Left ventricle myocardium superior (tissue), 1 donor: ENCODE measurements at regions not wholly inside any gene's neighbourhood (a gene's known extent, or its start where the extent isn't known, plus 50 kb on each side); places are given as distances from the start of the nearest gene placed in this dataset.

Source experiments
- ATAC-seq: fragments of 200-7000 bp; cut with Tn5 transposase; one replicate; pipeline ENCODE4 v1.9.1; 2020; ENCODE audit warnings: mild to moderate bottlenecking, moderate library complexity
- DNase-seq: peaks from one replicate; pipeline ENCODE4 v3.0.0-alpha.2; 2020
- intact Hi-C: fragments of 100-400 bp; cut with micrococcal nuclease; formaldehyde crosslinking; loops from one replicate; pipeline ENCODE4 v1.11.0; 2022
- donor health status: DM: no; HTN: yes; CAD: no; lungs with severe emphysema.

DNA sequence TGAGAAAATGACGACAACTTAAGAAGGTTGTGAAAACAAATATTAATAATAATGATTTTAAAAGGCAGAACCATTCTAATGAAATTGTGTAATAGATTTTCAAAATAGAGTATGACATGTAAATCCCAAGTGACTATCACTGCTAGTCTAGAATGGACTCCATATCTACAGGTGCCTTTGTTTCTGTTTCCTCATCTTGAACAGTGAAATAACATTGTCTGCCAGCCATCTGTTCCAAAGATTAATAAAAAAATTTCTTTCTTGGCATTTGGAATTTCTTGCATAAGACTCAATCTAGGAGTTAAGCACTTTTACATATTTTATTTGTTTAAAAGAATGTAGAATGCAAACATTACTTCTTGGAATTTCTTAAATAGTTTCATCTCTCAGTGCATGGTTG is 520.1 kb upstream of the ARGLU1 start:
- ATAC-seq (no peak), DNase-seq (no peak)
- intact Hi-C loops = no loop called here

DNA sequence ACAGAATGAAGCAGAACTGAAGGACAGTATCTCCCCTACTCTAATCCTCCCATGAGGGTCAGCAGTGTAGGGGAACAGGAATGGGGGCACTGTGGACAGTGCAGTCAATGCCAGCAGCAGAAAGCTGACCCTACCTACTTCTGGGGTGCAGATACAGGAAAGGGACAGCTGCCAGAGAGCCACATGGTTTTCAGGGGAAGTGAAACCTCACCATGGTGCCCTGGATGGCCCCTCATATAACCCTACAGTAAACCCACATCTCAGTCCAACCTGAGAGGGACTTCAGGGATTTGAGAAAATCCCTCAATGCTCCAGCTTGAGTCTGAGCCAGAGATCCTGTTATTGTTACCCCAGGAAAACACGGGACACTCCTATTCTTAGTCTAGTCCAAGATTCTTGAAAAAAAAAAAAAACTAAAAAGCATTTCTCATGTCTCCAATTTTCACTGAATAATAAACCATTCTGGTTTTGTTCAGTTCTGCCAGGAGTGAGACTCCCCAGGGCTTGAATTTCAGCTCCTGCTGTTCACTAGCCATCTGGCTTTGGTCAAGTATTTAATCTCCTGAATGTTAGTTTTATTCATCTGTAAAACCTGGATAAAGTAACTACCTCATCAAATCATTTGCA is 511.6 kb upstream of the ARGLU1 start:
- DNase-seq = no peak
- intact Hi-C loops = no loop called here
- ATAC-seq = peak; percentile 58

DNA sequence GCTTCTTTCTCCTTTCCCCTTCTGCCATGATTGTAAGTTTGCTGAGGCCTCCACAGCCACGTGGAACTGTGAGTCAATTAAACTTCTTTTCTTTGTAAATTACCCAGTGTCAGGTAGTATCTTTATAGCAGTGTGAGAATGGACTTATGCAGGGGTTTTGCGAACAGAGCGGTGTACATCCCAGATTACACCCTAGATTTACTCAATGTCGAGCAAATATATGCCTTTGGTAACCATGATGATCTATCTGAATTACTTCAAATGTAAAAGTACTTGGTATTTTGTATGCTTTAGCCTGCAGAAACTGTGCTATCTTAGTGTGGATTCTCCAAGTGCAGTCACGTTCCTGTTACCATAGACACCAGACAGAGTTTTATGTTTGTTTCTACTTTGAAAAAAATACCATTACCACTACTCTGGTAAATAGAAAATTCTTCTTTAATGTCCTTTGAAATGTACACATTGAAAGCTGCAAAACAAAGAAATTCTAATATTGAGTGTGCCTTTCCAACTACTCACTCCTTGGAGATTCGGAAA is 510.4 kb upstream of the ARGLU1 start:
- ATAC-seq (no peak), DNase-seq (no peak)
- intact Hi-C loops = no loop called here

DNA sequence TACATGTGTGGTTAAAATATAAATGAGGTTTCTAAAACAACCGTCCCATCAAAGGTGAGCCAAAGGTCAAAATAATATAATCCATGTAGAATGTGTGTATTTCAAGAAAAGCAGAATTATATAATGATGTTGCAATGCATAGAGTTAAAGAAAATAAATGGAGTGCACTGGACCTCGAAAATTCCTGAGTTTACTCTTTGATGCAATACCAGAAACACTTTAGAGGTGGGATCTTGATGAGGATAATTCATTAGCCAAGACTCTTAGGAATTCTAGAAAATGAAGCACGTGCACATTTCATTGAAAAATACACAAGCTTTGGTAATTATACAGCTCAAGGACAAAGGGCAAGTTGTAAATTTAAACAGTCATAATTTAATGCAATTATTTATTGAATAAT is 508.9 kb upstream of the ARGLU1 start:
- intact Hi-C loops = no loop called here
- ATAC-seq (no peak), DNase-seq (no peak)

DNA sequence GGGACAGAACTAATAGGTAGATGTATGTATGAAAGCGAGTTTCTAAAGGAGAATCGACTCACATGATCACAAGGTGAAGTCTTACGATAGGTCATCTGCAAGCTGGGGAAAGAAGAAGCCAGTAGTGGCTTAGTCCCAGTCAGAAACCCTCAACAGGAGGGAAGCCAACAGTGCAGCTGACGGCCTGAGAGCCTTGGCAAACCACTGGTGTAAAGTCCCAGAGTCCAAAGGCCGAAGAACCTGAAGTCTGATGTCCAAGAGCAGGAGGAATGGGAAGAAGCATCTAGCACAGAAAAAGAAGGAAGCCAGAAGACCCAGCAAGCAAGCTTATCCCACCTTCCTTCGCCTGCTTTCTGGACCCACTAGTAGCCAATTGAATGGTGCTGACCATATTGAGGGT is 507.6 kb upstream of the ARGLU1 start:
- intact Hi-C loops = no loop called here
- ATAC-seq (no peak), DNase-seq (no peak)

DNA sequence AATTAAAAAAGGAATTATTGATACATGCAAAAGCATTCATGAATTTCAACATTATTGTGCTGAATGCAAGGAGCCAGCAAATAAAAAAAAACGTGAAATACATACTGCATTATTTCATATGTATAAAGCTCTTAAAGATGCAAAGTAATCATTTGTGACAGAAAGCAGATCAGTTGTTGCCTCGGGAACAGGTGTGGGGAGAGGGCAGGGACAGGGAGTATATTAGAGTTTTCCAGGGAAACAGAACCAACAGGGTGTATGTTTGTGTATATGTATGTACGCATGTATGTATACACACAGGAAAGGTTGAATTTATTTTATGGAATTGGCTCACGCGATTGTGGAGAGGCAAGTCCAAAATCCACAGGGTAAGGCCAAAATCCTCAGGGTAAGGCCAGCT is 502.9 kb upstream of the ARGLU1 start:
- intact Hi-C loops = no loop called here
- no peak for DNase-seq
- no peak for ATAC-seq

DNA sequence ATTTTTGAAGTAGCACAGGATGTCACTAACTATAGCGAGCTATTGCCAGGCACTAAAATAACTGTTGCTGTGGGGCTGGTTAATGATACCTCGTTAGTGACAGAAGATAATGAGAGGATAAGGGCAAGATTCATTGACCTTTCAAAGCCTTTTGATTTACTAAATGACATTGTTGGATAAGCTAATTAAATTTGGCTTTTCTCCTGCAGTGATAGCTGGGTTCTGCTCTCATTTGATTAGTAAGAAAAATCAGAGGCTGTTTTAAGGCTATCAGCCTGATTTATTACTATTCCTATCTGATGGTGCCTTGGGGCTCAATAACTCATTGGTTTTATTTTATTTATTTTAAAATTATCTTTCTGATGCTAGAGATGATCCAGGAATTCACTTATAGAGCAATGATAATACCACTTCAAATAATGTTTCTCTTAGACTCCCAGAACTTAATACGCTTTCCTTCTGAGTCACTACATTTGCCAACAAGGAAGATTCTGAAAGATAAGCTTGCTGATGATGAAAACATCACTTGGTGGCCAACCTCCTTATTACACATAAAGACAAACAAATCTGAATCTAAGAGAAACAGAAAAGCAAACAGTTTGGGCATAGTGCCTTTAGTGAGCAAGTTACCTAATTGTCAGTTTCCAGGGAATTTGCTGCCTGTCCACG is 501.3 kb upstream of the ARGLU1 start:
- intact Hi-C loops = no loop called here
- DNase-seq (no peak), ATAC-seq (no peak)

DNA sequence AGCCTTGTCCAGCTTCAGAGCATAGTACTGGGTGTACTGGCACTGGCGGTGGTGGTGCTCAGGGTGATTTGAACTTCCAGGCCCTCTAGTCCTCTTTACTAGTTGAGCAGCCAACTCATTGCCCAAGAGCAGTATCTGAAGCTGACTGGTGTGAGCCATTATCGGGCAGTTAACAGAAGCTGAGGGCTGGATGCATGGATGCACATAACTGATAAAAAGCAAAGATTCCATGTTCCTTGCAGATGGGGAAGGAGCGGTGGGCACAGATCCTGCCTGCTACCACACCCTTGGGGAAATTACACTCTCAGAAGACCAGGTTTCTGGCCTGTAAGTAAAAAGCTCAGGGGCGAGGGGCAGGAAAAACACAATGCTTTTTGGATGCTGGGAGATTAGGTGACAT is 499.4 kb upstream of the ARGLU1 start:
- ATAC-seq (no peak), DNase-seq (no peak)
- intact Hi-C loops = no loop called here

DNA sequence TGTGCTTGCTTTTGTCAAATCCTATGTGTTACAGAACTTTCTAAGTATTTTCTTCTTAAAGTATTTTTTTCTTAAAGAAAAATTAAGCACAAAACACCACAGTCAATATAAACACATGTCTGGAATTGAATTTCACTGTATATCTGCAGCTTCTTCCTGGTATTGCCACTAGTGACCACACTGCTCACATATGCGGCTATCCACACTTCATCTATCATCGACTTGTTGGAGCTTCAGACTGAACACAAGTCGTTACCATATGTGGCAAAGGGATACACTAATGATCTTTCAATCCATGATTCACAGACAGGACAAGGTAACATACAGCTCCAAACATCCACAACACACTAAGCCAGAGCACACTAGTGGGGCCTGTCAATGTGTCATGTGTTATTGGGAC is 498.4 kb upstream of the ARGLU1 start:
- intact Hi-C loops = no loop called here
- no peak for ATAC-seq
- DNase-seq = no peak

DNA sequence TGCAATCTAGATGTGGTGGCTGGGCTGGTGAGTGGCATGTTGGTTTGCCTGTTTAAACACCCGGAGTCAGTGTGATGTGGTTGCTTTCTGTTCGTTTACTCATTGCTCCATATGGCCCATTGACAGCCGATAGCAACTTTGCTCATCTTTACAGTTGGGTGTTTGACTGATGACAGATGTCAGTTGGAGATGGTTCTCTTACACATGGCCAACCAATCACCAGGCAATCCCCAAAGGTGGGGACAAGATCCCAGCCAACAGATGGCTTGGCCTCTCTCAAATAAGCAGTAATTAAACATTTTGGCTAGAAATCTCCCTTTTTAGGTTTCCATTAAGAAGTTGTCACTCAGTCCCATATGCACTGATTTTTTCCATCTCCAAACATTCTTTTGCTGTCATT is 497.1 kb upstream of the ARGLU1 start:
- DNase-seq (no peak), ATAC-seq (no peak)
- intact Hi-C loops = no loop called here

DNA sequence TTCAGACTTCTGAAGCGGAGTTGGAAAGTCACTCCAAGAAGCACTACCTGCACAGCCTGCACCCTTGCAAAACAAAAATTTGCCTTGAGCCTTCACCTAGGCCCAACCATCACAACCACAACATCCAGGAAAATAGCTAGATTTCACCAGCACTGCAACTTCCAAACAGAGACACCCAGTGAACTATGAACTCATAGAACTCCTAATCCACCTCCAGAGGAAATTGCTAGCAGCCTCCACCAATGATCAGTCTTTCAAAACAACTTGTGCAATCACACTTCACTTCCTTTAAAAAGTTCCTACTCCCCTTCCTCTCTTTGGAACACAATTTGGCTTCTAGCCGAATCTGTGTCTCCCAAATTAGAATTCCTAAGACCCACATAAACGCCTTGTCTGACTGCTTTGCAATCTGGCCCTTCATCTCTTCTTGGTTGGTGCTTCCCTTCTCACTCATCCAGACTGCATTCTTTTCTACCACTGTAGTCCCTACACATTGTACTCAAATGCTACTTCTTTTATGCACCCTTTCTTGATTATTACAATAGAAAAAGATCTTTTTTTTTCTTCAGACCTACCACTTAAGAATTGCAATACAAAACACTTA is 489.2 kb upstream of the ARGLU1 start:
- no peak for DNase-seq
- intact Hi-C loops = no loop called here
- no peak for ATAC-seq

DNA sequence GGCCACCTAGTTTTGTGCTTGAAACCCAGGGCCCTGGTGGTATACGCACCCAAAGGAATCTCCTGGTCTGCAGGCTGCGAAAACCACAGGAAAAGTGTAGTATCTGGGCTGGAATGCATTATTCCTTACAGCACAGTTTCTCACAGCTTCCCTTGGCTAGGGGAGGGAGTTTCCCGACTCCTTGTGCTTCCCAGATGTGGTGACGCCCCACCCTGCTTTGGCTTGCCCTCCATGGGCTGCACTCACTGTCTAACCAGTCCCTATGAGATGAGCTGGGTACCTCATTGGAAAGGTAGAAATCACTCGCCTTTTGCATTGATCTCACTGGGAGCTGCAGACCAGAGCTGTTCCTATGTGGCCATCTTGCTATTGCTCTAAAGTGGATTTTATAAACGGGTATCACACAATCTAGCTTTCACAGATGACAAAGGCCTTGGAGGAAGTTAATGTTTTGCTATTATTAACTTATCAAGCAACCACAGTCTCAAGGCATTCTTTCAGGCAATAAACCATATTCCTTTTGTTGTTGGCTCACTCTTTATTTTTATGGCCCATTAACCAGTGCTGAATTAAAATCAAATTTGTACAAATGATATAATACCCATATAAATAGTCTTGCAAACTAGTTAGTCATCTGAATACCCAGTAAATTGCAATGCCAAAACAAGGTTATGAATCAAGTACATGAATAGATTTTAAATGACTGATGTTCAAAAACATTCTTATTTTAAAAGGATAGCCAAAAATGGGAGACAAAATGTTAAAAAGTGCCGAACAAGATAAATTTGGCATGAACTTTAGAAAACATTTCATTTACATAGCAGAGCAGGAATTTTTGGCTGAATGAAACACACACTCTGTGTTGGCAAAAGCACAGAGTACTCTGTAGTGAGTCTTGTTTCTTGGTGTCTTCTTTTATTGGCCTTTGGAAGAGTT is 475.4 kb upstream of the ARGLU1 start:
- intact Hi-C loops = no loop called here
- peak; percentile 23 for DNase-seq
- ATAC-seq = peak; percentile 56

DNA sequence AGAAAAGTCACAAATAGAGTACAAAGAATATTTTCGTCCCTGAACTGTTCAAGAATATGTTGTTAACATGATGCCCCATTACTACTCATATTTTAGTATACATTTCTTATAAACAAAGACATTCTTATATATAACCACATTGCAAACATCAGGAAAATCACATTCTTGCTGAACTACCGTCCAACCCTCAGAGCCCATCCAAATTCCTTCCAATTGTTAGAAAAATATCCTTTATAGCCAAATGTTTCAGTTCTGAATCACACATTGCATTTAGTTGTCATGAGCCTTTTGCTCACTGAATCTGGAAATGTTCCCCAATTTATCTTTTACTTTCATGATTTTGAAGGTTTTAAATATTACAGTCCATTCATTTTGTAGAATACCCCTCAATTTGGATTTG is 467.8 kb upstream of the ARGLU1 start:
- intact Hi-C loops = no loop called here
- ATAC-seq (no peak), DNase-seq (no peak)

DNA sequence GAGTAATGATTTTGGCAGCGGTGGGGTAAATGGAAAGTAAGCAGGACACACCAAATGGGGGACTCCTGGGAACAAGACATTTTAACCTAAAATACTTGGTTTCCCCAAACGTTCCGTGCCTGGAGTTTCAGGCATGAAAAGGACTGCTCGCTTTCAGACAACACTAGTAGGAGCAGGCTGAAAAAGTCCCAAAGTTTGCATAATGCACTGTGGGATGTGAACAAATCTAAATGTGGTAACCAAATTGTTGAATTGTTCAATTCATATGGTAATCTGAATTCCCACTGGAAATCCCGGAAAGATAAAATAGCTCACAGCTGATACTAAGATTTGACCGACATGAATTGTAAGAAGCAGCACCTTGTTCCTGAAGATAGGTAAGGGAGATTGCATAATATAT is 467.2 kb upstream of the ARGLU1 start:
- no peak for ATAC-seq
- DNase-seq = no peak
- intact Hi-C loops = no loop called here

DNA sequence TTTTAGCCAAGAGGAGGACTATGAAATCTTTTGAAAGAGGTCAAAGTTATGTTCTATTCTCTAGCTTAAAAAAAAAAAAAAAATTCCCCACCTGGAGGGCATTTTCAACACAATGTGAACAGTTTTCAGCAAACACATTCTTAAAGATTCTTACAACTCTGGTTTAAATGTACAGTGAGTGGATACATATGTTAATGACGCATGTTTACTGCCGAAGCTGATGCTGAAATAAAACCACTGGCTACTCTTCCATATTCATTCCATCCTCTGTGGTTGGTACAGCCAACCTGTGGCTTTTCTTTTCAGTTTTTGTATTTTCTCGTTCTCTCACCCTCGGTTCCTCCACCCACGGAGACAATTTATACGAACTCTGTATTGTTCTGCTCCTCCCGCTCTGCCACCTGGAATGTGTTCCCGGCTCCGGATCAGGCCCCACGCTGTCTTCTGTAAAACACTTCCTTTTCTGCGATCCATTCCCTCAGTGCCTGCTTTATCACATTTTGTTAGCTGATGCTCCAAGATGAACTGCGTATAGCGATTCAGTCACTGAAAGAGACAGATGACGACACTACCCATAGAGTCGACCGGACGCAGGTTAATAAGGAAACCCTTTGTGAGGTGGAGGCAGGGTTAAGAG is 466.4 kb upstream of the ARGLU1 start:
- DNase-seq (no peak), ATAC-seq (no peak)
- intact Hi-C loops = no loop called here

DNA sequence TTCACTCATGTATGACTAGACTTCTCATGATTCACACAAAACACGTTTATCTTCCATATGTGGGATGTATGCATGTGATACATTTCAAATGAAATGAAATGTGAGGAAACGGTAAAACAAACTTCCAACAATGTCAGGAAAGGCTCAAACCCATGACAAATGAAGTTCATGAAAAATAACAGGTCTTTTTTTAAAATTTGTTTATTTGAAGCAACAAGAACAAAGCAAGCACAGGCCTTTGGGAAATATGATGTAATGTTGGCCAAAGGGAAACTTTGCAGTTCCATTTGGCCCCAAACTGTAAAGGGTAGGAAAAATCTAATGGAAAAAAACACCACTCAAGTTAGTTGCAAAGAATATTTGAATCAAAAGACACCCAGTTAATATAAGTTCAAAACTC is 463.8 kb upstream of the ARGLU1 start:
- intact Hi-C loops = no loop called here
- no peak for DNase-seq
- ATAC-seq = no peak

DNA sequence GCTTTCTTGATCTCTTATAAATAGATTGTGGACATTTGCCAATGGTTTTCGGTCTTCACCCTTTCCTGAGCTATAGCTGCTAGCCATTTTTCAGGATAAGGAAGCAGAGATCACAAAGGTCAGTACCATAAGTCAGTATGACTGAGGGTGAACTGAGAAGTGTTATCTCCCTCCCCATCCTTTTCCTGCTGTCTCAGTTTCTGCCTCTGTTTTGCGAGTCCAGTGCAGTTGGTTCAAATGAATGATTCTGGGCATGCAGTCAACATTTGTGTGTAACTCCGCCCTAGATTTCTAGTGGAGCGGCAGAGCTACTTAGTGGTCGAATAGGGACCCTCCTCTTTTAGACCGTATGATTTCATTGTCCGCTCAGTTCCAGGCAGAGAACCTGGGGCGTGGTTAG is 460.8 kb upstream of the ARGLU1 start:
- intact Hi-C loops = no loop called here
- DNase-seq (no peak), ATAC-seq (no peak)

DNA sequence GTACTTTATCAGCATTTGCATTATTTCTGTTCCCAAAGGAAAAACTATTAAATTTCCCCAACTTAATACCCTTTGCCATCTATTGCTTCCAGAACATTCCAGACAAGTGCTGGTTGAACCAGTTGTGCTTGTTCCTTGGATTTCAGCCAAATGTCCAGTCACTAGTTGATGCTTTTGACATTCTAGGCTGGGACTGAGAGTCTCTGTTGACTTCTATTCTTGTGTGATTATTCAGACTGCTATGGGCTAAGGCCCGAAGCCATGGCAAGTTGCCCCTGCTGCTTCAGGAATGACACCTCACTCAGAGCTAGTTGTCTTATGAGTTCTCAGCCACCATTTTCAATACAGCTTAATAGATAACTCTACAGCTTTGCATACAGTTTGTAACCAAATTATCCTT is 458.1 kb upstream of the ARGLU1 start:
- ATAC-seq (peak; percentile 74), DNase-seq (peak; percentile 60)
- intact Hi-C loops = no loop called here

DNA sequence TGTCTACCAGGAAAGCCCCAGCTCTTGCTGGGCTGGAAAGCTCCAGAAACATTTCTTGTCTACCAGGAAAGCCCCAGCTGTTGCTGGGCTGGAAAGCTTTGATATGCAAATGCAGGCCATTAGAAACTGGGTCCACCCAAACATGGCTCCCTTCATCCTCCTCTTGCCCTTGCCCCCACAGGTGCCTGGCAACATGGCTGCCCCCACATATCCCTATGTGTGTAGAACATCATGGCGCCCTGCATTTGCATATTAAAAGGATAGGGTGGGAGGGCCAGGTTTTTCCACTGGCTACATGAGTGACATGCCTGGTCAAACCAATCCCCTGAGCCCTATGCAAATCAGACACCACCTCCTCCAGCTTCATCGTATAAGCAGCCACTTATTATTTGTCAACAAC is 455.4 kb upstream of the ARGLU1 start:
- intact Hi-C loops = no loop called here
- DNase-seq (no peak), ATAC-seq (no peak)
